HCT116 (cell line): ENCODE measurements at regions not wholly inside any gene's neighbourhood (a gene's known extent, or its start where the extent isn't known, plus 50 kb on each side); places are given as distances from the start of the nearest gene placed in this dataset.

Experiments
- ATAC-seq: fragments of 200-7000 bp; cut with Tn5 transposase; 2 replicates; pipeline ENCODE4 v1.9.1; 2020; ENCODE audit warnings: mild to moderate bottlenecking, moderate library complexity
- BruUV-seq: library from RNA; stranded (reverse); fragments of 400-500 nt; replicated peaks from 2 replicates; lab custom pipeline; 2021; lab: Mats Ljungman, UMichigan
- CTCF ChIA-PET: fragments of 300-600 bp; sonication (Branson Sonifier 250); formaldehyde crosslinking; loops from one replicate; lab custom pipeline; 2021; ENCODE audit warnings: antibody characterized with exemption; lab: Charles Lee
- POLR2A ChIA-PET: fragments of 300-600, 350-600 bp; sonication (Branson Sonifier 250); formaldehyde crosslinking; loops from one replicate; lab custom pipeline; 2021; ENCODE audit warnings: antibody characterized with exemption; lab: Charles Lee
- RAD21 ChIA-PET, 2 experiments: fragments of 300-600 bp; sonication (Branson Sonifier 250); formaldehyde crosslinking; loops; one replicate each; lab custom pipeline; 2023; ENCODE audit warnings: low total read pairs in 2 of 2; ENCODE audit not compliant: uncharacterized antibody in 2 of 2, unreplicated experiment in 2 of 2, low non-redundant PET in 1 of 2; lab: Charles Lee
- DNase-seq: peaks from one replicate; pipeline ENCODE4 v3.0.0-alpha.2; 2010; ENCODE audit warnings: low read depth, low spot score
- H2AFZ ChIP-seq: fragments of 200-600 bp; shearing (Covaris generic), sonication (generic); 2 replicates; pipeline ENCODE4 v1.6.1; 2017; ENCODE audit warnings: low read depth, mixed run types, mixed read lengths, antibody characterized with exemption, low read length; ENCODE audit not compliant: poor library complexity, severe bottlenecking
- H3K27ac ChIP-seq: 2 replicates; pipeline ENCODE4 v1.5.1; 2012; ENCODE audit warnings: low read depth, low read length
- H3K27me3 ChIP-seq: fragments of 200-600 bp; sonication (generic); 2 replicates; pipeline ENCODE4 v1.6.1; 2016; ENCODE audit warnings: mixed run types, low read length, mixed read lengths; ENCODE audit not compliant: insufficient read depth
- H3K36me3 ChIP-seq, 2 experiments: fragments of 200-500 bp in 1 of 2; fragments of 200-600 bp in 1 of 2; sonication (Bioruptor generic) in 1 of 2; sonication (generic) in 1 of 2; 2 replicates each; pipeline versions ENCODE4 v1.5.1 to v1.6.1; 2014 to 2016; ENCODE audit warnings: low read length in 2 of 2, inconsistent platforms in 1 of 2, mixed read lengths in 1 of 2, mixed run types in 1 of 2; ENCODE audit not compliant: insufficient read depth in 2 of 2, control insufficient read depth in 1 of 2
- H3K4me1 ChIP-seq, 2 experiments: fragments of 200-600 bp in 1 of 2; sonication (generic) in 1 of 2; 2 replicates each; pipeline versions ENCODE4 v1.5.1 to v1.6.1; 2012 to 2017; ENCODE audit warnings: low read length in 2 of 2, inconsistent platforms in 1 of 2, mild to moderate bottlenecking in 1 of 2, mixed read lengths in 1 of 2, mixed run types in 1 of 2, moderate library complexity in 1 of 2; ENCODE audit not compliant: insufficient read depth in 2 of 2, control insufficient read depth in 1 of 2
- H3K4me2 ChIP-seq: fragments of 200-600 bp; sonication (generic); 2 replicates; pipeline ENCODE4 v1.6.1; 2017; ENCODE audit warnings: mixed run types, low read length, mixed read lengths
- H3K4me3 ChIP-seq, 2 experiments: fragments of 200-600 bp in 1 of 2; sonication (generic) in 1 of 2; replicated peaks in 1 of 2; 2 replicates each; pipeline ENCODE4 v1.5.1; 2011 to 2016; ENCODE audit warnings: low read length in 2 of 2, control low read depth in 1 of 2, low read depth in 1 of 2, mild to moderate bottlenecking in 1 of 2, mixed read lengths in 1 of 2, mixed run types in 1 of 2
- H3K79me2 ChIP-seq: fragments of 200-600 bp; sonication (generic); 2 replicates; pipeline ENCODE4 v1.6.1; 2017; ENCODE audit warnings: mild to moderate bottlenecking, mixed run types, low read length, moderate library complexity, mixed read lengths; ENCODE audit not compliant: insufficient read depth
- H3K9ac ChIP-seq: fragments of 200-600 bp; sonication (generic); 2 replicates; pipeline ENCODE4 v1.6.1; 2016; ENCODE audit warnings: low read length, mixed read lengths
- H3K9me2 ChIP-seq: fragments of 200-600 bp; sonication (generic), shearing (Covaris generic); 2 replicates; pipeline ENCODE4 v1.6.1; 2017; ENCODE audit warnings: mixed run types, mild to moderate bottlenecking, moderate library complexity; ENCODE audit not compliant: insufficient read depth
- H3K9me3 ChIP-seq, 2 experiments: fragments of 200-500 bp in 1 of 2; fragments of 200-600 bp in 1 of 2; sonication (Bioruptor generic) in 1 of 2; sonication (generic) in 1 of 2; 2 replicates each; pipeline ENCODE4 v1.6.1; 2014 to 2017; ENCODE audit warnings: low read length in 2 of 2, mixed read lengths in 2 of 2, inconsistent platforms in 1 of 2, low read depth in 1 of 2, mild to moderate bottlenecking in 1 of 2, mixed run types in 1 of 2, moderate library complexity in 1 of 2; ENCODE audit not compliant: control insufficient read depth in 1 of 2, insufficient read depth in 1 of 2
- H4K20me1 ChIP-seq: fragments of 200-600 bp; sonication (generic), shearing (Covaris generic); 2 replicates; pipeline ENCODE4 v1.6.1; 2017; ENCODE audit warnings: mixed run types, mild to moderate bottlenecking, moderate library complexity; ENCODE audit not compliant: insufficient read depth
- CBX3 ChIP-seq: IDR thresholded peaks from 2 replicates; pipeline ENCODE4 v1.6.1; 2012; ENCODE audit warnings: low read depth
- CEBPB ChIP-seq: IDR thresholded peaks from 2 replicates; pipeline ENCODE4 v1.6.1; 2012; ENCODE audit warnings: low read depth
- CTCF ChIP-seq, 3 experiments: fragments of 200-600 bp in 1 of 3; sonication (generic) in 1 of 3; IDR thresholded peaks in 2 of 3; conservative IDR thresholded peaks in 1 of 3; 2 replicates each; pipeline ENCODE4 v1.5.1; 2012 to 2017; ENCODE audit warnings: low read depth in 2 of 3, low read length in 2 of 3, antibody characterized with exemption in 1 of 3, borderline replicate concordance in 1 of 3, control low read depth in 1 of 3, mild to moderate bottlenecking in 1 of 3, mixed read lengths in 1 of 3, mixed run types in 1 of 3, moderate library complexity in 1 of 3; ENCODE audit not compliant: insufficient read depth in 1 of 3
- EGR1 ChIP-seq: IDR thresholded peaks from 2 replicates; pipeline ENCODE4 v1.6.1; 2012; ENCODE audit warnings: low read depth
- ELF1 ChIP-seq: IDR thresholded peaks from 2 replicates; pipeline ENCODE4 v1.6.1; 2012; ENCODE audit warnings: low read depth, borderline replicate concordance
- EZH2phosphoT487 ChIP-seq: fragments of 200-600 bp; IDR thresholded peaks from 2 replicates; pipeline ENCODE4 v1.6.1; 2018; ENCODE audit warnings: antibody characterized with exemption, borderline replicate concordance
- JUND ChIP-seq: IDR thresholded peaks from 2 replicates; pipeline ENCODE4 v1.6.1; 2012
- MAX ChIP-seq: IDR thresholded peaks from 2 replicates; pipeline ENCODE4 v1.6.1; 2012
- SP1 ChIP-seq: IDR thresholded peaks from 2 replicates; pipeline ENCODE4 v1.6.1; 2012; ENCODE audit warnings: low read depth
- TCF7L2 ChIP-seq: IDR thresholded peaks from 2 replicates; pipeline ENCODE4 v1.7.0; 2011; ENCODE audit warnings: borderline replicate concordance, inconsistent platforms; ENCODE audit not compliant: insufficient read depth, insufficient read length; ENCODE audit errors: extremely low read depth
- YY1 ChIP-seq: IDR thresholded peaks from 2 replicates; pipeline ENCODE4 v1.6.1; 2011; ENCODE audit warnings: low read length, low read depth, moderate library complexity, mild to moderate bottlenecking; ENCODE audit not compliant: insufficient replicate concordance; ENCODE audit errors: extremely low read depth
- ZNF274 ChIP-seq: fragments of 200-500 bp; sonication (Bioruptor generic); IDR thresholded peaks from 2 replicates; pipeline ENCODE4 v1.6.1; 2014; ENCODE audit warnings: mild to moderate bottlenecking, low read depth, low read length, inconsistent platforms
- intact Hi-C: fragments of 100-400 bp; cut with micrococcal nuclease; formaldehyde crosslinking; loops from 2 replicates; pipeline ENCODE4 v1.10.0; 2022

DNA sequence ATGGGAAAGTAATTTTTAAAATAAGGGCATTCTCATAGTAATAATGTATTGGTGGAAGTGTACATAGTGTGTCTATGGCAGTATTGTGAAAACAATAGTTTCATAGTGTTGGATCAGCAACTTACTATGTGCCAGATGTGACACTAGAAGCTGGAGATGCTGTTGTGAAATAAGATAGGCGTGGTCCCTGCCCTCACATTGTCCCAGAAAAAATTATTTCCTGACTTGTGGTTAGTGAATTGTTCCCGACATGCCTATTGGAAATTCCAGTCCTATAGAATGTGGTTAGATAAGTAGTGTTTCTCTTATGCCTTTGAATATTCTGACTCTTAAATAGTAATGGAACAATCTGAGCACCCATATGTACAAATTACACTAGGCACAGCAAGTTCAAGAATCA is 55.3 kb upstream of the MTAP start:
- H3K4me3 ChIP-seq, result no peak overlapping the region
- no peak overlapping the region for H3K4me2 ChIP-seq
- H3K9me2 ChIP-seq, result no peaks in the 10 kb centered on the region
- no peaks in the 10 kb centered on the region for H3K36me3 ChIP-seq
- ChIA-PET CTCF (no interaction called here), RAD21 (no interaction called here)
- no peaks in the 10 kb centered on the region for H3K27me3 ChIP-seq
- H2AFZ ChIP-seq, result no peak overlapping the region
- BruUV-seq, result no TSS peak
- H3K9me3 ChIP-seq, result no peaks in the 10 kb centered on the region
- H3K9ac ChIP-seq, result no peak overlapping the region
- intact Hi-C loops, result no loop called here
- H4K20me1 ChIP-seq, result no peaks in the 10 kb centered on the region
- TF ChIP-seq ELF1 (no peak), CEBPB (peak; percentile 57; the same call in 1 of the 2 replicates)
- TF ChIP-seq, all 23 proteins: peak for 1
- Histone ChIP-seq H3K79me2 (no peaks in the 10 kb centered on the region), H3K4me1 (peaks cover 17 to 18% of the 10 kb centered on the region in 2 experiments; a peak in 2 of 4 replicates), H3K27ac (no peak overlapping the region)
- DNase-seq (no peak), ATAC-seq (no peak)
- POLR2A ChIA-PET, result no interaction called here

DNA sequence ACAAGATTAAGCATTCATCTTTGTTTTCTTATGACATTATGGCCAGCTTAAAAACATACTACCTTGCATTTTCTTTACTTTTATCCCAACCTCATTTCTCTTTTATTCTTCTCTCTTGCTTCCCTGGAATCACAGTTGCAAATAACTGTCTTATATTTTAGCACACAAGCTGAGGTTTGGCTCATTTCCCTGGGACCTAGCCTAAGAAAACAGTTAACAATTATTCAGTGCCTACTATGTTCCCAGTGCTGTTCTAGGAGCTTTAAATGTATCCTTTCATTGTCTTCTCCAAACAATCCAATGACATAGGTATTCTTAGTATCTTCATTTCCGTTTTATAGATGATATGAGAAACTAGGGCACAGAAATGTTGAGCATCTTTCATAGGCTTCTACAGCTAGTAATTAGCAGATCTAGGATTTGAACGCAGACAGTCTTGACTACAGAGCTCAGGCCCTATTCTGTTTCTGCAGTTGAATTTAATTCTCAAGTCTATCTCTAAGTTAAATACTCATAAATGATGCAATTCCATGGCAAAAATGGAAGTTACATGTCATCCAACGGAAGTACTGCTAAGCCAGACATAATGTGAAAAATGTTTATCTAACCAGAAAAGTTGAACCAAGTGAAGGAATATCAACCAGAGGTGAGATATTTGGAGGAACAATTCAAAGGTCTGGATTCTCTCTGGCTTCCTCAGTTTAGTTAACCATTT is 52.3 kb upstream of the MTAP start:
- Histone ChIP-seq H3K27ac (no peak overlapping the region), H3K4me2 (no peak overlapping the region), H3K4me3 (no peak overlapping the region), H3K9ac (no peak overlapping the region), H4K20me1 (no peaks in the 10 kb centered on the region), H3K27me3 (no peaks in the 10 kb centered on the region), H3K4me1 (peaks cover 17 to 26% of the 10 kb centered on the region in 2 experiments; a peak in 2 of 4 replicates), H3K9me3 (no peaks in the 10 kb centered on the region), H2AFZ (no peak overlapping the region), H3K9me2 (no peaks in the 10 kb centered on the region), H3K36me3 (no peaks in the 10 kb centered on the region), H3K79me2 (no peaks in the 10 kb centered on the region)
- intact Hi-C loops, result no loop called here
- DNase-seq (no peak), ATAC-seq (no peak)
- ChIA-PET RAD21 (no interaction called here), CTCF (no interaction called here), POLR2A (no interaction called here)
- TF ChIP-seq YY1, result no peak
- TF ChIP-seq JUND, result no peak
- TF ChIP-seq SP1, result no peak
- no peak for TF ChIP-seq TCF7L2
- TF ChIP-seq MAX, result no peak
- no peak for TF ChIP-seq ELF1
- TF ChIP-seq ZNF274, result no peak
- no peak for TF ChIP-seq CEBPB
- TF ChIP-seq CBX3, result no peak
- no peak for TF ChIP-seq EZH2phosphoT487
- no peak for TF ChIP-seq CTCF (IDR thresholded peaks at IDR 0.05 in 2 of 3, conservative IDR thresholded peaks at IDR 0.05 in 1 of 3; ENCODE audit: borderline replicate concordance in 1 of 3, insufficient read depth in 1 of 3, low read depth in 2 of 3, low read length in 2 of 3)
- no peak for TF ChIP-seq EGR1
- BruUV-seq, result no TSS peak
